H1 (cell line): ENCODE measurements at regions not wholly inside any gene's neighbourhood (a gene's known extent, or its start where the extent isn't known, plus 50 kb on each side); places are given as distances from the start of the nearest gene placed in this dataset.

Experiments used
- CTCF ChIA-PET: fragments of 300-600 bp; sonication (Branson Sonifier 250); formaldehyde crosslinking; loops from one replicate; lab custom pipeline; 2021; ENCODE audit not compliant: partially characterized antibody; lab: Charles Lee
- POLR2A ChIA-PET: fragments of 300-600 bp; sonication (Branson Sonifier 250); formaldehyde crosslinking; loops from one replicate; lab custom pipeline; 2021; ENCODE audit warnings: inconsistent platforms; ENCODE audit not compliant: partially characterized antibody; lab: Charles Lee
- DNase-seq, 2 experiments: peaks; one replicate each; pipeline versions ENCODE4 v3.0.0 to v3.0.0-alpha.2; 2010 to 2022; ENCODE audit warnings: low spot score in 2 of 2, low read depth in 1 of 2, mixed read lengths in 1 of 2
- FAIRE-seq: peaks from 2 replicates; lab custom pipeline; 2011; peaks lifted over from hg19 to GRCh38; lab: Jason Lieb, UNC
- H2AFZ ChIP-seq: 2 replicates; pipeline ENCODE4 v1.8.1; 2012; ENCODE audit warnings: low read length, inconsistent platforms
- H2AK5ac ChIP-seq: 2 replicates; pipeline ENCODE4 v1.6.1; 2013; ENCODE audit warnings: low read depth, low read length
- H2BK120ac ChIP-seq: replicated peaks from 2 replicates; pipeline ENCODE3; 2013; ENCODE audit warnings: low read depth, low read length, inconsistent platforms
- H2BK12ac ChIP-seq: 2 replicates; pipeline ENCODE4 v1.6.1; 2013; ENCODE audit warnings: low read depth, low read length
- H2BK15ac ChIP-seq: 2 replicates; pipeline ENCODE4 v1.6.1; 2013; ENCODE audit warnings: low read length
- H2BK20ac ChIP-seq: 2 replicates; pipeline ENCODE4 v1.6.1; 2013; ENCODE audit warnings: low read length
- H2BK5ac ChIP-seq: 2 replicates; pipeline ENCODE4 v1.6.1; 2013; ENCODE audit warnings: low read depth, low read length
- H3K14ac ChIP-seq: 2 replicates; pipeline ENCODE4 v1.6.1; 2013; ENCODE audit warnings: inconsistent platforms; ENCODE audit not compliant: insufficient read length
- H3K18ac ChIP-seq: 2 replicates; pipeline ENCODE4 v1.6.1; 2013; ENCODE audit warnings: low read length; ENCODE audit errors: extremely low read depth
- H3K23ac ChIP-seq: 2 replicates; pipeline ENCODE4 v1.6.1; 2013; ENCODE audit warnings: inconsistent platforms; ENCODE audit not compliant: insufficient read length
- H3K23me2 ChIP-seq: 2 replicates; pipeline ENCODE4 v1.6.1; 2013; ENCODE audit warnings: low read depth, low read length
- H3K27ac ChIP-seq: 2 replicates; pipeline ENCODE4 v1.6.1; 2011; ENCODE audit warnings: low read depth, low read length, inconsistent platforms
- H3K27me3 ChIP-seq, 4 experiments: replicated peaks in 1 of 4; 1 replicate in 1 of 4; 2 replicates in 3 of 4; pipeline versions ENCODE4 v1.6.1 to v1.8.1; 2011 to 2013; ENCODE audit warnings: low read length in 3 of 4, mild to moderate bottlenecking in 3 of 4, inconsistent platforms in 2 of 4, mixed read lengths in 2 of 4, moderate library complexity in 1 of 4; ENCODE audit not compliant: control insufficient read depth in 3 of 4, insufficient read depth in 3 of 4; ENCODE audit errors: extremely low read depth in 1 of 4
- H3K36me3 ChIP-seq, 4 experiments: 2 replicates each; pipeline versions ENCODE4 v1.6.1 to v1.8.1; 2011 to 2013; ENCODE audit warnings: mild to moderate bottlenecking in 4 of 4, low read length in 3 of 4, moderate library complexity in 2 of 4, control low read depth in 1 of 4, inconsistent platforms in 1 of 4; ENCODE audit not compliant: insufficient read depth in 4 of 4, control insufficient read depth in 2 of 4
- H3K4ac ChIP-seq: replicated peaks from 2 replicates; pipeline ENCODE3; 2013; ENCODE audit warnings: low read length, low read depth, mixed read lengths, inconsistent platforms; ENCODE audit not compliant: insufficient read length
- H3K4me1 ChIP-seq, 4 experiments: replicated peaks in 1 of 4; 1 replicate in 1 of 4; 2 replicates in 3 of 4; pipeline versions ENCODE4 v1.6.1 to v1.8.1; 2011 to 2013; ENCODE audit warnings: low read length in 3 of 4, inconsistent platforms in 2 of 4, mixed read lengths in 1 of 4; ENCODE audit not compliant: insufficient read depth in 4 of 4, control insufficient read depth in 3 of 4
- H3K4me2 ChIP-seq, 2 experiments: 2 replicates each; pipeline versions ENCODE4 v1.6.1 to v1.8.1; 2011 to 2013; ENCODE audit warnings: low read depth in 2 of 2, low read length in 2 of 2, control low read depth in 1 of 2, inconsistent platforms in 1 of 2, mild to moderate bottlenecking in 1 of 2; ENCODE audit not compliant: insufficient read depth in 1 of 2
- H3K4me3 ChIP-seq, 4 experiments: fragments of 200-600, 300-600 bp in 1 of 4; sonication (generic), shearing (Covaris generic), sonication (Bioruptor Twin) in 1 of 4; 2 replicates each; pipeline versions ENCODE4 v1.5.1 to v1.8.1; 2011 to 2016; ENCODE audit warnings: low read length in 4 of 4, low read depth in 3 of 4, control low read depth in 2 of 4, inconsistent platforms in 2 of 4, mild to moderate bottlenecking in 2 of 4, mixed read lengths in 1 of 4, moderate library complexity in 1 of 4; ENCODE audit not compliant: insufficient read depth in 2 of 4; ENCODE audit errors: extremely low read depth in 1 of 4
- H3K56ac ChIP-seq: replicated peaks from 2 replicates; pipeline ENCODE3; 2013; ENCODE audit warnings: low read depth, mild to moderate bottlenecking, mixed read lengths, low read length, inconsistent platforms; ENCODE audit not compliant: insufficient read length
- H3K79me1 ChIP-seq: 2 replicates; pipeline ENCODE4 v1.6.1; 2013; ENCODE audit warnings: low read depth, low read length, control low read depth
- H3K79me2 ChIP-seq, 2 experiments: 2 replicates each; pipeline versions ENCODE4 v1.6.1 to v1.8.1; 2012 to 2013; ENCODE audit warnings: low read length in 2 of 2, mild to moderate bottlenecking in 2 of 2, inconsistent platforms in 1 of 2; ENCODE audit not compliant: insufficient read depth in 2 of 2, control insufficient read depth in 1 of 2
- H3K9ac ChIP-seq, 4 experiments: replicated peaks in 1 of 4; 1 replicate in 1 of 4; 2 replicates in 3 of 4; pipeline versions ENCODE4 v1.6.1 to v1.8.1; 2011 to 2013; ENCODE audit warnings: low read depth in 3 of 4, low read length in 3 of 4, control low read depth in 2 of 4, mild to moderate bottlenecking in 2 of 4, moderate library complexity in 2 of 4, inconsistent platforms in 1 of 4; ENCODE audit errors: extremely low read depth in 1 of 4
- H3K9me3 ChIP-seq, 2 experiments: 2 replicates each; pipeline versions ENCODE4 v1.6.1 to v1.8.1; 2012 to 2013; ENCODE audit warnings: mild to moderate bottlenecking in 2 of 2, moderate library complexity in 2 of 2, control low read depth in 1 of 2, inconsistent platforms in 1 of 2, low read depth in 1 of 2, low read length in 1 of 2, mixed read lengths in 1 of 2; ENCODE audit not compliant: insufficient read depth in 2 of 2
- H4K20me1 ChIP-seq, 2 experiments: replicated peaks in 1 of 2; 2 replicates each; pipeline versions ENCODE3 to v1.8.1; 2011 to 2013; ENCODE audit warnings: inconsistent platforms in 2 of 2, low read length in 2 of 2, mild to moderate bottlenecking in 1 of 2; ENCODE audit not compliant: insufficient read depth in 2 of 2, control insufficient read depth in 1 of 2
- H4K5ac ChIP-seq: 2 replicates; pipeline ENCODE4 v1.6.1; 2013; ENCODE audit warnings: low read length, low read depth, mixed read lengths, inconsistent platforms; ENCODE audit not compliant: insufficient read length
- H4K8ac ChIP-seq: 2 replicates; pipeline ENCODE4 v1.8.0; 2013; ENCODE audit warnings: mild to moderate bottlenecking, moderate library complexity, low read length, inconsistent platforms; ENCODE audit not compliant: insufficient read depth; ENCODE audit errors: extremely low read depth
- H4K91ac ChIP-seq: replicated peaks from 2 replicates; pipeline ENCODE3; 2013; ENCODE audit warnings: low read length, mixed read lengths, inconsistent platforms; ENCODE audit not compliant: insufficient read length
- BRCA1 ChIP-seq: IDR thresholded peaks from 2 replicates; pipeline ENCODE4 v1.6.1; 2012; ENCODE audit warnings: low read depth, low read length, improper control_type of control experiment
- CTBP2 ChIP-seq: IDR thresholded peaks from 2 replicates; pipeline ENCODE4 v1.7.0; 2011; ENCODE audit warnings: borderline replicate concordance, mild to moderate bottlenecking, moderate library complexity, mixed read lengths, low read length; ENCODE audit not compliant: insufficient read depth, insufficient read length
- FOSL1 ChIP-seq: IDR thresholded peaks from 2 replicates; pipeline ENCODE4 v1.6.1; 2011; ENCODE audit warnings: mild to moderate bottlenecking, low read depth, low read length, moderate library complexity; ENCODE audit not compliant: insufficient read depth
- GABPA ChIP-seq: IDR thresholded peaks from 2 replicates; pipeline ENCODE4 v1.6.1; 2011; ENCODE audit warnings: mild to moderate bottlenecking, low read length, moderate library complexity, borderline replicate concordance; ENCODE audit not compliant: insufficient read depth
- KDM1A ChIP-seq: fragments of 200-600, 300-600 bp; sonication (generic); IDR thresholded peaks from 2 replicates; pipeline ENCODE4 v1.7.1; 2016; ENCODE audit warnings: mild to moderate bottlenecking, low read length, borderline replicate concordance
- KDM5A ChIP-seq: fragments of 200-600 bp; IDR thresholded peaks from 2 replicates; pipeline ENCODE4 v1.7.1; 2012; ENCODE audit warnings: mild to moderate bottlenecking, low read length, inconsistent platforms, mixed read lengths
- PHF8 ChIP-seq: fragments of 200-600 bp; sonication (generic); conservative IDR thresholded peaks from 2 replicates; pipeline ENCODE4 v1.7.1; 2012; ENCODE audit warnings: low read depth, mild to moderate bottlenecking, inconsistent platforms, low read length, moderate library complexity
- POLR2A ChIP-seq, 2 experiments: IDR thresholded peaks; 1 replicate in 1 of 2; 2 replicates in 1 of 2; pipeline ENCODE4 v1.6.1; 2011; ENCODE audit warnings: low read depth in 2 of 2, low read length in 2 of 2, mild to moderate bottlenecking in 2 of 2; ENCODE audit errors: control extremely low read depth in 1 of 2
- POLR2AphosphoS5 ChIP-seq: IDR thresholded peaks from 2 replicates; pipeline ENCODE4 v1.6.1; 2011; ENCODE audit warnings: low read depth, low read length
- SP4 ChIP-seq: IDR thresholded peaks from 2 replicates; pipeline ENCODE4 v1.6.1; 2012; ENCODE audit warnings: low read length, inconsistent platforms
- SRF ChIP-seq: IDR thresholded peaks from 2 replicates; pipeline ENCODE4 v1.6.1; 2011; ENCODE audit warnings: mild to moderate bottlenecking, low read depth, low read length, moderate library complexity
- TAF1 ChIP-seq: IDR thresholded peaks from 2 replicates; pipeline ENCODE4 v1.6.1; 2011; ENCODE audit warnings: mild to moderate bottlenecking, low read depth, low read length
- TBP ChIP-seq: IDR thresholded peaks from 2 replicates; pipeline ENCODE4 v1.6.1; 2011; ENCODE audit warnings: low read depth, low read length, improper control_type of control experiment
- TCF12 ChIP-seq: IDR thresholded peaks from 2 replicates; pipeline ENCODE4 v1.6.1; 2011; ENCODE audit warnings: low read depth, mild to moderate bottlenecking, low read length
- ZNF274 ChIP-seq: IDR thresholded peaks from 2 replicates; pipeline ENCODE4 v1.7.0; 2012; ENCODE audit warnings: low read length, borderline replicate concordance; ENCODE audit errors: extremely low read depth
- WGBS, 2 experiments: shearing (Covaris generic) in 1 of 2; methylation state at CpG; one replicate each; pipeline versions ENCODE4 v1.1.6 to v1.1.7; 2013 to 2015; ENCODE audit warnings: low lambda C conversion rate in 2 of 2, mixed read lengths in 2 of 2, inconsistent platforms in 1 of 2, low coverage in 1 of 2, missing lambda C conversion rate in 1 of 2; ENCODE audit not compliant: insufficient replicate concordance in 2 of 2, insufficient coverage in 1 of 2, insufficient read length in 1 of 2; ENCODE audit errors: extremely low coverage in 1 of 2, missing lambda C conversion rate in 1 of 2; 5-methylcytosine and 5-hydroxymethylcytosine counted together
- TF ChIP-seq, protein P1 (sequence below): IDR thresholded peaks from 2 replicates; pipeline ENCODE4 v1.6.1; 2011; ENCODE audit warnings: low read depth, mild to moderate bottlenecking, low read length; ENCODE audit not compliant: insufficient read depth

DNA sequence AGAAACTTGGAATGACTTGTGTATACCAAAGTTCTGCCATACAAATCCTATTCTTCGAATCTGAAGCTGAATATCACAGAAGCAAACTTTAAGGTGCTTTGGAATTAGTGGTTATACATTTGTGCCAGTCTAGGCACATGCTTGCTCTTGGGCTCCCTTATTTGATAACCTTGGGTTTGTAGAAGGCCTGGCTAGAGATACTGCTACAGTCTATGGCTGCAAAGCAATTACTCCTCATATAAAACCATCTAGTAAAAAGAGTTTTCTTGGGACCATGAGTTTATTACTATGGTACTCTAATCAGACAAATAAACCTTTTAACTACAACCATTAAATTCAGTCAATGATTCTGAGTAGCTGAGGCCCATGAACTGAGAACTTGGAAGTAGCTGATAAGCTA is 92.5 kb upstream of the SLC13A1 start:
- H3K27ac ChIP-seq, result no peak overlapping the region
- no peak overlapping the region for H3K4me3 ChIP-seq
- H2BK20ac ChIP-seq, result no peak overlapping the region
- H4K5ac ChIP-seq, result no peak overlapping the region
- H2BK12ac ChIP-seq, result no peak overlapping the region
- H3K79me2 ChIP-seq, result no peaks in the 10 kb centered on the region
- H2BK120ac ChIP-seq, result no peak overlapping the region
- no peak overlapping the region for H3K14ac ChIP-seq
- no peak overlapping the region for H4K8ac ChIP-seq
- no peaks in the 10 kb centered on the region for H3K23me2 ChIP-seq
- ChIA-PET POLR2A (interaction anchor here (1.0 kb wide), 1 partner anchor 19 kb away, joined by 3 read pairs; no protein-coding TSS in a partner anchor), CTCF (interaction anchor here (0.6 kb wide), 1 partner anchor 616 kb away, joined by 5 read pairs; no protein-coding TSS in a partner anchor)
- H3K79me1 ChIP-seq, result no peaks in the 10 kb centered on the region
- no peak overlapping the region for H2AK5ac ChIP-seq
- H3K18ac ChIP-seq, result no peak overlapping the region
- H3K36me3 ChIP-seq, result no peaks in the 10 kb centered on the region
- no peak overlapping the region for H3K23ac ChIP-seq
- H3K9ac ChIP-seq, result no peak overlapping the region
- no peaks in the 10 kb centered on the region for H3K9me3 ChIP-seq
- no peak for FAIRE-seq
- H2BK15ac ChIP-seq, result no peak overlapping the region
- no peak overlapping the region for H3K4me2 ChIP-seq
- no peak overlapping the region for H4K91ac ChIP-seq
- no peak overlapping the region for H3K56ac ChIP-seq
- H3K27me3 ChIP-seq, result no peaks in the 10 kb centered on the region
- no peak overlapping the region for H2AFZ ChIP-seq
- 95% methylated on average over 1 of the region's 1 CpG; no CpG with 5 or more reads in 1 of the 2 experiments for WGBS, 2 experiments
- no peak overlapping the region for H3K4ac ChIP-seq
- no peak for DNase-seq
- no peak overlapping the region for H2BK5ac ChIP-seq
- H3K4me1 ChIP-seq, result no peaks in the 10 kb centered on the region
- no peaks in the 10 kb centered on the region for H4K20me1 ChIP-seq
- no peak for TF ChIP-seq KDM1A
- no peak for TF ChIP-seq POLR2AphosphoS5
- TF ChIP-seq TCF12, result no peak
- TF ChIP-seq, protein P1, sequence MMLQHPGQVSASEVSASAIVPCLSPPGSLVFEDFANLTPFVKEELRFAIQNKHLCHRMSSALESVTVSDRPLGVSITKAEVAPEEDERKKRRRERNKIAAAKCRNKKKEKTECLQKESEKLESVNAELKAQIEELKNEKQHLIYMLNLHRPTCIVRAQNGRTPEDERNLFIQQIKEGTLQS, result no peak
- TF ChIP-seq KDM5A, result no peak
- TF ChIP-seq ZNF274, result no peak
- no peak for TF ChIP-seq TBP
- TF ChIP-seq CTBP2, result no peak
- no peak for TF ChIP-seq SP4
- TF ChIP-seq PHF8, result no peak
- no peak for TF ChIP-seq SRF
- TF ChIP-seq TAF1, result no peak
- TF ChIP-seq POLR2A (IDR thresholded peaks at IDR 0.05; ENCODE audit: control extremely low read depth in 1 of 2, low read depth in 2 of 2, low read length in 2 of 2), result no peak
- no peak for TF ChIP-seq BRCA1
- TF ChIP-seq FOSL1, result no peak
- TF ChIP-seq GABPA, result no peak
